ENCODE measurements at regions not wholly inside any gene's neighbourhood (a gene's known extent, or its start where the extent isn't known, plus 50 kb on each side); places are given as distances from the start of the nearest gene placed in this dataset.

GRCh38 chr5:124623265-124623664, 123.2 kb downstream of the ZNF608 start:
- Histone ChIP-seq H3K27me3 (ENCODE audit: insufficient read depth) (no peaks in the 10 kb centered on the region), H3F3A (replicated peaks; ENCODE audit: insufficient read depth) (no peaks in the 10 kb centered on the region), H3K79me2 (ENCODE audit: insufficient read depth) (no peaks in the 10 kb centered on the region), H4K20me1 (ENCODE audit: insufficient read depth) (no peaks in the 10 kb centered on the region), H2AFZ (ENCODE audit: low read depth) (no peak overlapping the region), H3K9ac (no peak overlapping the region), H3K36me3 (replicated peaks in 1 of 2; ENCODE audit: control insufficient read depth in 1 of 2, insufficient read depth in 2 of 2, low read length in 1 of 2) (no peaks in the 10 kb centered on the region), H3K27ac (ENCODE audit: low read depth in 2 of 2, low read length in 1 of 2) (no peak overlapping the region), H3K9me3 (no peaks in the 10 kb centered on the region), H3K4me2 (no peak overlapping the region), H3K4me1 (ENCODE audit: control insufficient read depth in 1 of 2, insufficient read depth in 2 of 2, low read depth in 1 of 2, low read length in 1 of 2) (no peaks in the 10 kb centered on the region; a peak in 1 of 4 replicates), H3K4me3 (ENCODE audit: low read depth in 2 of 2, low read length in 1 of 2) (no peak overlapping the region), H3K9me2 (no peaks in the 10 kb centered on the region)
- 85% methylated on average over 5 of the region's 5 CpGs for WGBS (ENCODE audit: low lambda C conversion rate)
- no peak for TF ChIP-seq YY1 (IDR thresholded peaks at IDR 0.05; ENCODE audit: low read depth)
- POLR2A ChIA-PET: no interaction called here
- no peak for DNase-seq
- CTCF ChIA-PET: no interaction called here

- H3K4me1 ChIP-seq (ENCODE audit: control insufficient read depth in 1 of 2, insufficient read depth in 2 of 2, low read depth in 1 of 2, low read length in 1 of 2): no peaks in the 10 kb centered on the region; a peak in 1 of 4 replicates
- ChIA-PET POLR2A (no interaction called here), CTCF (no interaction called here)
- no peaks in the 10 kb centered on the region for H3K79me2 ChIP-seq (ENCODE audit: insufficient read depth)
- no peaks in the 10 kb centered on the region for H3K9me3 ChIP-seq
- no peaks in the 10 kb centered on the region for H3K9me2 ChIP-seq
- H2AFZ ChIP-seq (ENCODE audit: low read depth): no peak overlapping the region
- 69% methylated on average over 3 of the region's 3 CpGs for WGBS (ENCODE audit: low lambda C conversion rate)
- no peaks in the 10 kb centered on the region for H3K36me3 ChIP-seq (replicated peaks in 1 of 2; ENCODE audit: control insufficient read depth in 1 of 2, insufficient read depth in 2 of 2, low read length in 1 of 2)
- no peak for DNase-seq
- H3K9ac ChIP-seq: no peak overlapping the region
- H3F3A ChIP-seq (replicated peaks; ENCODE audit: insufficient read depth): no peaks in the 10 kb centered on the region
- H3K27ac ChIP-seq (ENCODE audit: low read depth in 2 of 2, low read length in 1 of 2): no peak overlapping the region
- no peaks in the 10 kb centered on the region for H3K27me3 ChIP-seq (ENCODE audit: insufficient read depth)
- H4K20me1 ChIP-seq (ENCODE audit: insufficient read depth): no peaks in the 10 kb centered on the region
- no peak overlapping the region for H3K4me2 ChIP-seq
- H3K4me3 ChIP-seq (ENCODE audit: low read depth in 2 of 2, low read length in 1 of 2): no peak overlapping the region
- TF ChIP-seq, protein P1, sequence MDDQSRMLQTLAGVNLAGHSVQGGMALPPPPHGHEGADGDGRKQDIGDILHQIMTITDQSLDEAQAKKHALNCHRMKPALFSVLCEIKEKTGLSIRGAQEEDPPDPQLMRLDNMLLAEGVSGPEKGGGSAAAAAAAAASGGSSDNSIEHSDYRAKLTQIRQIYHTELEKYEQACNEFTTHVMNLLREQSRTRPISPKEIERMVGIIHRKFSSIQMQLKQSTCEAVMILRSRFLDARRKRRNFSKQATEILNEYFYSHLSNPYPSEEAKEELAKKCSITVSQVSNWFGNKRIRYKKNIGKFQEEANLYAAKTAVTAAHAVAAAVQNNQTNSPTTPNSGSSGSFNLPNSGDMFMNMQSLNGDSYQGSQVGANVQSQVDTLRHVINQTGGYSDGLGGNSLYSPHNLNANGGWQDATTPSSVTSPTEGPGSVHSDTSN (IDR thresholded peaks at IDR 0.05): no peak
- no peak for TF ChIP-seq GABPA (IDR thresholded peaks at IDR 0.05; ENCODE audit: low read depth)
- no peak for TF ChIP-seq RCOR1 (IDR thresholded peaks at IDR 0.05; ENCODE audit: low read length)
- TF ChIP-seq SIN3A (IDR thresholded peaks at IDR 0.05; ENCODE audit: borderline replicate concordance, low read depth, low read length): no peak
- no peak for TF ChIP-seq ELF1 (IDR thresholded peaks at IDR 0.05)
- TF ChIP-seq CHD2 (IDR thresholded peaks at IDR 0.05; ENCODE audit: low read length, partially characterized antibody): no peak
- no peak for TF ChIP-seq MAX (IDR thresholded peaks at IDR 0.05; ENCODE audit: low read depth)
- TF ChIP-seq NRF1 (IDR thresholded peaks at IDR 0.05; ENCODE audit: low read depth, low read length): no peak
- TF ChIP-seq POLR2AphosphoS5 (IDR thresholded peaks at IDR 0.05; ENCODE audit: low read depth, low read length): no peak
- no peak for TF ChIP-seq SMC3 (IDR thresholded peaks at IDR 0.05; ENCODE audit: low read depth, low read length)
Measured at GRCh38 chr5:124622851-124623250, 123.6 kb downstream of the ZNF608 start.

GRCh38 chr5:124621279-124621678, 125.2 kb downstream of the ZNF608 start:
- 89% methylated on average over 5 of the region's 5 CpGs for WGBS (ENCODE audit: low lambda C conversion rate)
- Histone ChIP-seq H2AFZ (ENCODE audit: low read depth) (no peak overlapping the region), H3K4me1 (ENCODE audit: control insufficient read depth in 1 of 2, insufficient read depth in 2 of 2, low read depth in 1 of 2, low read length in 1 of 2) (peaks cover 0 to under 1% of the 10 kb centered on the region in 2 experiments; a peak in 2 of 4 replicates), H3K36me3 (replicated peaks in 1 of 2; ENCODE audit: control insufficient read depth in 1 of 2, insufficient read depth in 2 of 2, low read length in 1 of 2) (no peaks in the 10 kb centered on the region), H3K9me2 (no peaks in the 10 kb centered on the region), H4K20me1 (ENCODE audit: insufficient read depth) (no peaks in the 10 kb centered on the region), H3K4me2 (no peak overlapping the region), H3K79me2 (ENCODE audit: insufficient read depth) (no peaks in the 10 kb centered on the region), H3K9ac (no peak overlapping the region), H3K27ac (ENCODE audit: low read depth in 2 of 2, low read length in 1 of 2) (no peak overlapping the region), H3F3A (replicated peaks; ENCODE audit: insufficient read depth) (no peaks in the 10 kb centered on the region), H3K9me3 (no peaks in the 10 kb centered on the region), H3K4me3 (ENCODE audit: low read depth in 2 of 2, low read length in 1 of 2) (no peak overlapping the region), H3K27me3 (ENCODE audit: insufficient read depth) (no peaks in the 10 kb centered on the region)
- no peak for DNase-seq
- ChIA-PET POLR2A (no interaction called here), CTCF (no interaction called here)
- TF ChIP-seq CHD2 (IDR thresholded peaks at IDR 0.05; ENCODE audit: low read length, partially characterized antibody): no peak
- no peak for TF ChIP-seq MEF2A (IDR thresholded peaks at IDR 0.05; ENCODE audit: borderline replicate concordance, low read depth)
- no peak for TF ChIP-seq NRF1 (IDR thresholded peaks at IDR 0.05; ENCODE audit: low read depth, low read length)
- TF ChIP-seq USF1 (IDR thresholded peaks at IDR 0.05; ENCODE audit: borderline replicate concordance, low read depth): no peak
- TF ChIP-seq TCF12 (IDR thresholded peaks at IDR 0.05): no peak
- TF ChIP-seq SIN3A (IDR thresholded peaks at IDR 0.05; ENCODE audit: borderline replicate concordance, low read depth, low read length): no peak
- no peak for TF ChIP-seq JUND (IDR thresholded peaks at IDR 0.05)
- TF ChIP-seq TAF1 (IDR thresholded peaks at IDR 0.05; ENCODE audit: borderline replicate concordance, low read depth, low read length): no peak
- TF ChIP-seq, protein P2, sequence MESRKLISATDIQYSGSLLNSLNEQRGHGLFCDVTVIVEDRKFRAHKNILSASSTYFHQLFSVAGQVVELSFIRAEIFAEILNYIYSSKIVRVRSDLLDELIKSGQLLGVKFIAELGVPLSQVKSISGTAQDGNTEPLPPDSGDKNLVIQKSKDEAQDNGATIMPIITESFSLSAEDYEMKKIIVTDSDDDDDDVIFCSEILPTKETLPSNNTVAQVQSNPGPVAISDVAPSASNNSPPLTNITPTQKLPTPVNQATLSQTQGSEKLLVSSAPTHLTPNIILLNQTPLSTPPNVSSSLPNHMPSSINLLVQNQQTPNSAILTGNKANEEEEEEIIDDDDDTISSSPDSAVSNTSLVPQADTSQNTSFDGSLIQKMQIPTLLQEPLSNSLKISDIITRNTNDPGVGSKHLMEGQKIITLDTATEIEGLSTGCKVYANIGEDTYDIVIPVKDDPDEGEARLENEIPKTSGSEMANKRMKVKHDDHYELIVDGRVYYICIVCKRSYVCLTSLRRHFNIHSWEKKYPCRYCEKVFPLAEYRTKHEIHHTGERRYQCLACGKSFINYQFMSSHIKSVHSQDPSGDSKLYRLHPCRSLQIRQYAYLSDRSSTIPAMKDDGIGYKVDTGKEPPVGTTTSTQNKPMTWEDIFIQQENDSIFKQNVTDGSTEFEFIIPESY (IDR thresholded peaks at IDR 0.05; ENCODE audit: borderline replicate concordance, low read depth): no peak
- TF ChIP-seq, protein P3, sequence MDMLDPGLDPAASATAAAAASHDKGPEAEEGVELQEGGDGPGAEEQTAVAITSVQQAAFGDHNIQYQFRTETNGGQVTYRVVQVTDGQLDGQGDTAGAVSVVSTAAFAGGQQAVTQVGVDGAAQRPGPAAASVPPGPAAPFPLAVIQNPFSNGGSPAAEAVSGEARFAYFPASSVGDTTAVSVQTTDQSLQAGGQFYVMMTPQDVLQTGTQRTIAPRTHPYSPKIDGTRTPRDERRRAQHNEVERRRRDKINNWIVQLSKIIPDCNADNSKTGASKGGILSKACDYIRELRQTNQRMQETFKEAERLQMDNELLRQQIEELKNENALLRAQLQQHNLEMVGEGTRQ (IDR thresholded peaks at IDR 0.05; ENCODE audit: borderline replicate concordance, low read depth, low read length): no peak
- TF ChIP-seq MAX (IDR thresholded peaks at IDR 0.05; ENCODE audit: low read depth): no peak
- no peak for TF ChIP-seq TEAD4 (IDR thresholded peaks at IDR 0.05; ENCODE audit: borderline replicate concordance, insufficient read depth)

Measured in SK-N-SH (cell line).